Smooth muscle cell (in vitro differentiated cells): ENCODE measurements at regions not wholly inside any gene's neighbourhood (a gene's known extent, or its start where the extent isn't known, plus 50 kb on each side); places are given as distances from the start of the nearest gene placed in this dataset.

ENCODE experiments used
- DNase-seq: peaks from one replicate; lab custom pipeline; 2025; ENCODE audit not compliant: unreplicated experiment; lab: John Stamatoyannopoulos, UW
- H2AFZ ChIP-seq: fragments of 200-600 bp; sonication (generic); 2 replicates; pipeline ENCODE4 v1.6.0; 2016; ENCODE audit warnings: antibody characterized with exemption, low read depth, mild to moderate bottlenecking
- H3F3A ChIP-seq: fragments of 200-600 bp; sonication (generic); 2 replicates; pipeline ENCODE4 v1.6.0; 2017; ENCODE audit warnings: antibody characterized with exemption, low read depth
- H3K27ac ChIP-seq: fragments of 200-600 bp; sonication (generic); 2 replicates; pipeline ENCODE4 v1.5.1; 2016; ENCODE audit warnings: low read depth, mild to moderate bottlenecking
- H3K27me3 ChIP-seq: fragments of 200-600 bp; sonication (generic); 2 replicates; pipeline ENCODE4 v1.6.1; 2016; ENCODE audit warnings: low read depth, mild to moderate bottlenecking
- H3K36me3 ChIP-seq: fragments of 200-600 bp; sonication (generic); 2 replicates; pipeline ENCODE4 v1.5.1; 2016; ENCODE audit warnings: low read depth
- H3K4me1 ChIP-seq: fragments of 200-600 bp; sonication (generic); 2 replicates; pipeline ENCODE4 v1.5.1; 2016; ENCODE audit warnings: low read depth
- H3K4me2 ChIP-seq: fragments of 200-600 bp; sonication (generic); 2 replicates; pipeline ENCODE4 v1.6.0; 2016; ENCODE audit warnings: mild to moderate bottlenecking
- H3K4me3 ChIP-seq: fragments of 200-600 bp; sonication (generic); 2 replicates; pipeline ENCODE4 v1.5.1; 2016; ENCODE audit warnings: mild to moderate bottlenecking
- H3K79me2 ChIP-seq: fragments of 200-600 bp; sonication (generic); 2 replicates; pipeline ENCODE4 v1.6.0; 2016; ENCODE audit warnings: low read depth, mild to moderate bottlenecking
- H3K9ac ChIP-seq: fragments of 200-600 bp; sonication (generic); 2 replicates; pipeline ENCODE4 v1.6.0; 2016; ENCODE audit warnings: low read depth
- H3K9me3 ChIP-seq: fragments of 200-600 bp; sonication (generic); replicated peaks from 2 replicates; pipeline ENCODE4 v1.5.1; 2016; ENCODE audit warnings: low read depth
- H4K20me1 ChIP-seq: fragments of 200-600 bp; sonication (generic); 2 replicates; pipeline ENCODE4 v1.6.0; 2016; ENCODE audit warnings: low read depth
- CTCF ChIP-seq: fragments of 200-600 bp; sonication (generic); IDR thresholded peaks from 2 replicates; pipeline ENCODE4 v1.5.1; 2017; ENCODE audit warnings: borderline replicate concordance, mild to moderate bottlenecking, antibody characterized with exemption; ENCODE audit not compliant: insufficient read depth, poor library complexity, severe bottlenecking
- WGBS: methylation state at CpG from one replicate; pipeline ENCODE4 v1.1.7; 2016; ENCODE audit warnings: low lambda C conversion rate; 5-methylcytosine and 5-hydroxymethylcytosine counted together

GRCh38 chr3:34475851-34476250 is 677.4 kb downstream of the PDCD6IP start:
- H4K20me1 ChIP-seq, result no peaks in the 10 kb centered on the region
- H3K4me3 ChIP-seq, result no peak overlapping the region
- H3K9ac ChIP-seq, result no peak overlapping the region
- no peak overlapping the region for H2AFZ ChIP-seq
- no peak overlapping the region for H3K27ac ChIP-seq
- no peak overlapping the region for H3K4me2 ChIP-seq
- no peaks in the 10 kb centered on the region for H3K4me1 ChIP-seq
- TF ChIP-seq CTCF, result no peak
- H3K27me3 ChIP-seq, result no peaks in the 10 kb centered on the region
- H3F3A ChIP-seq, result no peaks in the 10 kb centered on the region
- DNase-seq, result no peak
- no peaks in the 10 kb centered on the region for H3K36me3 ChIP-seq
- WGBS, result 94% methylated on average over 3 of the region's 3 CpGs
- H3K9me3 ChIP-seq, result no peaks in the 10 kb centered on the region
- no peaks in the 10 kb centered on the region for H3K79me2 ChIP-seq

GRCh38 chr3:34483311-34483887 is 685.0 kb downstream of the PDCD6IP start:
- H3K4me1 ChIP-seq, result no peaks in the 10 kb centered on the region
- peak overlapping the region; percentile 1 for H3K4me3 ChIP-seq
- no peak for DNase-seq
- H3K27me3 ChIP-seq, result no peaks in the 10 kb centered on the region
- H3K9ac ChIP-seq, result no peak overlapping the region
- 82% methylated on average over 1 of the region's 1 CpG for WGBS
- no peaks in the 10 kb centered on the region for H3K79me2 ChIP-seq
- no peaks in the 10 kb centered on the region for H3K9me3 ChIP-seq
- TF ChIP-seq CTCF, result no peak
- peak overlapping the region; percentile 33 for H2AFZ ChIP-seq
- H3K36me3 ChIP-seq, result no peaks in the 10 kb centered on the region
- no peaks in the 10 kb centered on the region for H4K20me1 ChIP-seq
- H3K4me2 ChIP-seq, result peak overlapping the region; percentile 1
- H3F3A ChIP-seq, result no peaks in the 10 kb centered on the region
- no peak overlapping the region for H3K27ac ChIP-seq

- no peak overlapping the region for H3K9ac ChIP-seq
Observed at GRCh38 chr3:34504366-34504765, 705.9 kb downstream of the PDCD6IP start.

More at GRCh38 chr3:34504366-34504765, 705.9 kb downstream of the PDCD6IP start:
- Histone ChIP-seq H3K4me2 (no peak overlapping the region), H3K4me3 (no peak overlapping the region), H3K27ac (no peak overlapping the region), H3K4me1 (no peaks in the 10 kb centered on the region), H2AFZ (no peak overlapping the region), H3K36me3 (no peaks in the 10 kb centered on the region), H3K9me3 (no peaks in the 10 kb centered on the region), H4K20me1 (no peaks in the 10 kb centered on the region), H3F3A (no peaks in the 10 kb centered on the region), H3K79me2 (no peaks in the 10 kb centered on the region), H3K27me3 (no peaks in the 10 kb centered on the region)
- DNase-seq, result no peak
- 94% methylated on average over 4 of the region's 4 CpGs for WGBS
- no peak for TF ChIP-seq CTCF
